ENCODE measurements at regions not wholly inside any gene's neighbourhood (a gene's known extent, or its start where the extent isn't known, plus 50 kb on each side); places are given as distances from the start of the nearest gene placed in this dataset.
A peak's percentile ranks its signal among the peaks of the same experiment; 100 is the strongest.

GRCh38 chr6:141635621-141636020 lies 497.1 kb upstream of the GJE1 start:
- Histone ChIP-seq H3K27ac (ENCODE audit: low read depth, low read length) (no peak overlapping the region), H3K4me3 (ENCODE audit: insufficient read depth, low read length) (no peak overlapping the region), H2AFZ (ENCODE audit: low read length) (no peak overlapping the region), H3K27me3 (ENCODE audit: insufficient read depth, low read length) (no peaks in the 10 kb centered on the region), H4K20me1 (ENCODE audit: insufficient read depth, low read length) (no peaks in the 10 kb centered on the region), H3K79me2 (ENCODE audit: insufficient read depth, low read length) (no peaks in the 10 kb centered on the region), H3K9me3 (ENCODE audit: low read depth, low read length) (no peaks in the 10 kb centered on the region), H3K4me2 (ENCODE audit: insufficient read depth, low read length) (no peak overlapping the region), H3K36me3 (ENCODE audit: insufficient read depth, low read length) (no peaks in the 10 kb centered on the region), H3K4me1 (ENCODE audit: insufficient read depth, low read length) (no peaks in the 10 kb centered on the region)
- DNase-seq (ENCODE audit: insufficient read length, low spot score, missing footprints), result no peak
- TF ChIP-seq CTCF (IDR thresholded peaks at IDR 0.05; ENCODE audit: extremely low read depth, low read depth, low read length), result no peak

GRCh38 chr6:141634269-141634668 lies 498.5 kb upstream of the GJE1 start:
- Histone ChIP-seq H3K79me2 (ENCODE audit: insufficient read depth, low read length) (no peaks in the 10 kb centered on the region), H3K27ac (ENCODE audit: low read depth, low read length) (no peak overlapping the region), H3K36me3 (ENCODE audit: insufficient read depth, low read length) (no peaks in the 10 kb centered on the region), H4K20me1 (ENCODE audit: insufficient read depth, low read length) (no peaks in the 10 kb centered on the region), H3K4me2 (ENCODE audit: insufficient read depth, low read length) (no peak overlapping the region), H3K4me3 (ENCODE audit: insufficient read depth, low read length) (no peak overlapping the region), H3K4me1 (ENCODE audit: insufficient read depth, low read length) (no peaks in the 10 kb centered on the region), H2AFZ (ENCODE audit: low read length) (peak overlapping the region; percentile 23), H3K27me3 (ENCODE audit: insufficient read depth, low read length) (no peaks in the 10 kb centered on the region), H3K9me3 (ENCODE audit: low read depth, low read length) (no peaks in the 10 kb centered on the region)
- no peak for DNase-seq (ENCODE audit: insufficient read length, low spot score, missing footprints)
- no peak for TF ChIP-seq CTCF (IDR thresholded peaks at IDR 0.05; ENCODE audit: extremely low read depth, low read depth, low read length)

GRCh38 chr6:141624301-141624700 lies 508.4 kb upstream of the GJE1 start:
- Histone ChIP-seq H3K4me1 (ENCODE audit: insufficient read depth, low read length) (no peaks in the 10 kb centered on the region), H3K79me2 (ENCODE audit: insufficient read depth, low read length) (no peaks in the 10 kb centered on the region), H3K9me3 (ENCODE audit: low read depth, low read length) (no peaks in the 10 kb centered on the region), H3K36me3 (ENCODE audit: insufficient read depth, low read length) (no peaks in the 10 kb centered on the region), H3K27me3 (ENCODE audit: insufficient read depth, low read length) (no peaks in the 10 kb centered on the region), H3K4me2 (ENCODE audit: insufficient read depth, low read length) (no peak overlapping the region), H3K27ac (ENCODE audit: low read depth, low read length) (no peak overlapping the region), H3K4me3 (ENCODE audit: insufficient read depth, low read length) (no peak overlapping the region), H4K20me1 (ENCODE audit: insufficient read depth, low read length) (no peaks in the 10 kb centered on the region), H2AFZ (ENCODE audit: low read length) (peak overlapping the region; percentile 57)
- DNase-seq (ENCODE audit: insufficient read length, low spot score, missing footprints), result no peak
- TF ChIP-seq CTCF (IDR thresholded peaks at IDR 0.05; ENCODE audit: extremely low read depth, low read depth, low read length), result no peak

- no peaks in the 10 kb centered on the region for H3K9me3 ChIP-seq (ENCODE audit: low read depth, low read length)
- no peak for DNase-seq (ENCODE audit: insufficient read length, low spot score, missing footprints)
- H3K27me3 ChIP-seq (ENCODE audit: insufficient read depth, low read length), result no peaks in the 10 kb centered on the region
- no peak overlapping the region for H3K4me3 ChIP-seq (ENCODE audit: insufficient read depth, low read length)
- H4K20me1 ChIP-seq (ENCODE audit: insufficient read depth, low read length), result no peaks in the 10 kb centered on the region
- TF ChIP-seq CTCF (IDR thresholded peaks at IDR 0.05; ENCODE audit: extremely low read depth, low read depth, low read length), result no peak
- H3K4me1 ChIP-seq (ENCODE audit: insufficient read depth, low read length), result no peaks in the 10 kb centered on the region
- no peak overlapping the region for H3K4me2 ChIP-seq (ENCODE audit: insufficient read depth, low read length)
- no peak overlapping the region for H3K27ac ChIP-seq (ENCODE audit: low read depth, low read length)
- H3K36me3 ChIP-seq (ENCODE audit: insufficient read depth, low read length), result no peaks in the 10 kb centered on the region
- H2AFZ ChIP-seq (ENCODE audit: low read length), result no peak overlapping the region
- H3K79me2 ChIP-seq (ENCODE audit: insufficient read depth, low read length), result no peaks in the 10 kb centered on the region
These were observed 514.5 kb upstream of the GJE1 start for GRCh38 chr6:141618180-141618581.
